Right renal cortex interstitium (tissue), 3 donors: ENCODE measurements at regions not wholly inside any gene's neighbourhood (a gene's known extent, or its start where the extent isn't known, plus 50 kb on each side); places are given as distances from the start of the nearest gene placed in this dataset.
"Not testable (repeated sequence)": the region's sequence is repeated elsewhere in the genome, so short reads cannot be mapped to it uniquely, and the experiment has no call there.

Experiments used
- DNase-seq, 3 donors: peaks; one replicate each; pipeline ENCODE4 v3.0.0-alpha.2; 2013; ENCODE audit warnings: low read depth in 3 of 3, low spot score in 2 of 3

DNA sequence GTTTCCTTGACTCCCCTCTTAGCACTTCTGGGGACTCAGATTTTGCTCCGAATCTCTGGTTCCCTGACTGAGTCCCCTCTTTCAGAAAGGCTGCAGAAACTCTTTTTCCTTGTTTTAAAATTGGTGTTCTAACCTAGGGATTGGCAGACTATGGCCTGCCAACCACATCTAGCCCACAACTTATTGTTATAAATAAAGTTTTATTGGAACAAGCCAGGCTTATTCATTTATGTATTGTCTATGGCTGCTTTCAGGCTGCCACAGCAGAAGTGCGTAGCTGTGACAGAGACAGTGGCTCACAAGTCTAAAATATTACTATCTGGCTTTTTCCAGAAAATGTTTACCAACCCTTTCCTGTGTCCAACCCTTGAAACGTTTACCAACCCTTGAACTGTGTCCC, 81.7 kb downstream of the IER5 start:
- no peak for DNase-seq

DNA sequence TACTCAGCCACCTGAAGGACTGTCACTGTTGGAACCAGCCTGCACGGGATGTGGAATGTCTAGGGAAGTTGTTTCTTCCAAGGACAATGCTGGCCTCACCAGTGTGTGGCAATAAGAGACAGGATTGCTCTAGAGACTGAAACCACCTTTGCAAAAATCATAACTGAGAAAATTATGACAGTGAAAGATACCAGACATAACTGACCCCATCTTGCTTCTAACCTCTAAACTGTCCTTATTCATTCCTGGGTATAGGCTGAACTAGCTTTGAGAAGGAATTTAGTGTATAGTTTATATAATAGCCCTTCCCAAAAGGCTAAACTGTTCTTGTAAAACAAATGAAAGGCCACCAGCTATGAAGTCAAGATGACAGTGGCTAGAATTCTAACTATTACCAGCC, 83.6 kb downstream of the IER5 start:
- DNase-seq = no peak

DNA sequence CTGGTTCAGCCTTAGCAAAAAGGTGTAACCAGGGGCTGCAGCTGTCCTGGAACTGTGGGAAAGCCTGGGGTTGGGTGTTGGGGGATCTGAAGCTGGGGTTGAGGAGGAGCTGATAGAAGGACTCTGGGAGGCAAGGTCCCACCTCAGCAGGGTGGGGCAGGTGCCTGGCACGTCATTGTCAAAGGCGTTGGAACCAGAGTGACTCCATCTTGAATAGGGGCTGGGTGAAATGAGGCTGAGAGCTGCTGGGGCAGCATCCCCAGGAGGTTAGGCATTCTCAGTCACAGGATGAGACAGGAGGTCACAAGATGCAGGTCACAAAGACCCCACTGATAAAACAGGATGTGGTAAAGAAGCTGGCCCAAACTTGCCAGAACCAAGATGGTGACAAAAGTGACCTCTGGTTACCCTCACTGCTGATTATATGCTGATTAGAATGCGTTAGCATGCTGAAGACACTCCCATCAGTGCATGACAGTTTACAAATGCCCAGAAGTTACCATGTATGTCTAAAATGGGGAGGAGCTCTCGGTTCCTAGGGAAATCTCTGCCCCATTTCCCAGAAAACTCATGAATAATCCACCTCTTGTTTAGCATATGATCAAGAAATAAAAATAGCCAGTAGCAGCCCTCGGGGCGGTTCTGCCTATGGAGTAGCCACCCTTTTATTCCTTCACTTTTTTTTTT, 85.4 kb downstream of the IER5 start:
- DNase-seq = no peak

DNA sequence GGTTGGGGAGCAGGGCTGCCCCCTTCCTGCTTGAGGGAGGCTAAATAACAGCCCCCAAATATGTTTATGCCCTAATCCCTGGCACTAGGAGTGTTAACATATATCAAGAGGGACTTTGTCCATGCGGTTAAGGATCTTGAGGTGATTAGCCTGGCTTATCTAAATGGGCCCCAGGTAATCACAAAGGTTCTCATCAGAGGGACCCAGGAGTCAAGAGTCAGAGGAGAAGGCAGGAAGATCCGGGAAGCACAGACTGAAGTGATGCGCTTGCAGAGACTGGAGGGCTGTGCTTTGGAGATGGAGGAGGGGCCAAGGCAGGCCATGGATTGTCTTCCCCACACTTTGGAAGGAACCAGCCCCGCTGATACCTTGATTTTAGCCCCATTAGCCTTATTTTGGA, 86.4 kb downstream of the IER5 start:
- DNase-seq = no peak

DNA sequence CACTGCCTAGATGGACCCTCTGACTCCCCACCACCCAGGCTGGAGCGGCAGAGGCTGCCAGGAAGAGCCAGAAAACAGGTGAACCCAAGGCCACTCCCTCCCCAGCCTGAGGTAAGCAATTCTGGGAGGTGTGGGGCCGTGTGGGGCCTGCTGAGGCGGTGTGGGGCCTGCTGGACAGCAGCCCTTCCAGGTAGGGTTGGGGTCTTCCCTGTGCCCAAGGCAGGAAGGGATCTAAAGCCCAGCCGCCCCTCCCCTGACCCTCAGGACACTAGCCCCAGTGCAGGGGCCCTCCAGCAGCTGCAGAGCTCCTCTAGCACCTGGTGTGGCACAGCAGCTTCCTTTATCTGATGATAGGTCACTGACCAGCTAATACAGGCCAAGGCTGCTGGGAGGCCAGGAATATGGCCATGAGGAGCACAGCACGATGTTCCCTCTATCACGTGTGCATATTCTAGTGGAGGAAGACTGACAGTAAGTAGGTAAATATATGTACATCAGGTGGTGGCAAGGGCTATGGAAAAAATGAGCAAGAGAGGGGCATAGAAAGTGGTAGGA, 86.9 kb downstream of the IER5 start:
- no peak for DNase-seq

DNA sequence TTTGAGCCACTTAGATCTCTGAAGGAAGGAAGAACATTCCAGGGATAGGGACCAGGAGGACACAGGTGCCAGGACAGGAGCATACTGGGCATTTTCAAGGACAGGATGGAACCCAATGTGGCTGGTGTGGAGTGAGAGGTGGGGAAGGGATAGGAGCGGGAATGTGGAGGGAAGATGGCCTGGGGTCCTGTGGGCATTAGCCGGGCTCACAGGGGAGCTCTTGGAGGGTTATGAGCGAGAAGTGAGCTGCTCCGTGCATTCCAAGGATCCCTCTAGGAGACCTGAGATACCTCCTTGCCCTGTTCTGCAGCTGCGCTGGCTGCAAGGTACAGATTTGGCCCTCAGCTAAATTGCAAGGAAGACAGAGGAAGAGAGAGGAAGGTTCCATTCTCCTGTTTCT, 87.5 kb downstream of the IER5 start:
- DNase-seq = no peak

DNA sequence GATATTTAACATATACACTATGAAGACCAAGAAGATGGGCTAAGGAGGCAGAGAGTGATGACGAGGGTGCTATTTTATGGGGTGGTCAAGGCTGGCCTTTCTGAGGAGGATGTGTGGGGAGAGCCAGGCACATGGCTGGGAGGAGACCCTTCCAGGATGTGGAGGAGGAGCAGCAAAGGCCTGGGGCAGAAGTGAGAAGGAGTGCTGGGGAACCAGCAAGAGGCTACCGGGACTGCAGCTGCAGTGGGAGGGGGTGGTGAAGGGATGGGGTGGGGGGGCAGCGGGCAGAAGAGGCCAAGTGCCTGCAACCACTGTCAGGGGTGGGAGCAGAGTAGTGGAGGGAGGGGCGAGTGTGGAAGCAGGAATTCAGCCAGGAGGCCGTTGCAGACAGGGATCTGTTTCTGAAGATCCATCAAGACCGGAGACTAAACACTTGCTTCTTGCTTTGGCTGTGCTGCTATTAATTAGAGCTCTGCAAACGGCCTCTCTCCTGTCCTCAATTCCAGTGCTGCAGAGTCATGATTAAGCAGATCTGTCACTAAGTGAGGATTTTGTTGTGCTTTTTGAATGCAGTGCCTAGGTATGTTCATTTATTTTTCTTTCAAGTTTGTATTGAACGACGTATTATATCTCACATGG, 89.9 kb downstream of the IER5 start:
- no peak for DNase-seq

DNA sequence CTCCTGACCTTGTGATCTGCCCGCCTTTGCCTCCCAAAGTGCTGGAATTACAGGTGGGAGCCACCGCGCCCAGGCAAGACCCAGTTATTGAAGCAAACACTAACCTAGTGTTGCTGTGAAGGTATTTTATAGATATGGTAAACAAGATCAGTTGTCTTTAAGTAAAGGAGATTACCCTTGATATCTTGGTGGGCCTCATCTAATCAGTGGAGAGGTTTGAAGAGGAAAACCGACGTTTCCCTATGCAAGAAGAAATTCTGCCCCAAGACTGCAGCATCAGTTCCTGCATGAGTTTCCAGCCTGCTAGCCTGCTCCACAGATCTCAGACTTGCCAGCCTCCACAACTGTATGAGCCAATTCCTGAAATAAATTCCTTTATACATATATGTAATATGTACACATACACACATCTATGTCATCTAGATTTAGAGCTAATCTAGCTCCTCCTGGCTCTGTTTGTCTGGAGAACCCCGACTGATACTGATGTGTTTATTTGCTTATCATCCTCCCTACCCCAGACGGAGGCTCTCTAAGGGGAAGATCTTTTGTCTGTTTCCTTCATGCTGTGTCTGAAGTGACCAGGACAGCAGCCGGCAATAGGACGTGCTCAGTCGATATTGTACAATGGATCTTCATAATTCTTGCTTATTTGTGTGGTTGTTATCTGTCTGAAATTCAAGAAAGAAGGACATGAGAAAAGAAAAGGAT, 90.9 kb downstream of the IER5 start:
- peak in 1 of 3 donors; percentile 4 for DNase-seq

DNA sequence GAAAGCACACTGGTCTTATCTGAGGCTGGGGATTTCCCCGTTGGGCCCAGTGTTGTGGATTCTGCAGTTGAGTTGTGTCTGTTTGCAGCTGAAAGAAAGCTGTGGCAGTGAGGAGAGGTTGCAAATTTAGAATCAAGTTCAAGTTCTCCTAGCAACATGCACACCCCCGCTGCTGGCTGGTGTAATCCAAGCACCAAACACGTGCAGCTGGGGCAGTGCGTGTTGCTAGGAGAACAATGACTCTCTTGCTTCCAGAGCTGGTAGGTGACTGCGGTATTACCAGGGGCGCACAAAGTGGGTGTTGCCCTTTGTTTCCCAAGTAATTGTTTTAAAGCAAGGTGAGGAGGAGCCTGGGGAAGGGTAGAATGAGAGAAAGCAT, 91.5 kb downstream of the IER5 start:
- peak; percentile 53 to 65 (median 54) for DNase-seq

DNA sequence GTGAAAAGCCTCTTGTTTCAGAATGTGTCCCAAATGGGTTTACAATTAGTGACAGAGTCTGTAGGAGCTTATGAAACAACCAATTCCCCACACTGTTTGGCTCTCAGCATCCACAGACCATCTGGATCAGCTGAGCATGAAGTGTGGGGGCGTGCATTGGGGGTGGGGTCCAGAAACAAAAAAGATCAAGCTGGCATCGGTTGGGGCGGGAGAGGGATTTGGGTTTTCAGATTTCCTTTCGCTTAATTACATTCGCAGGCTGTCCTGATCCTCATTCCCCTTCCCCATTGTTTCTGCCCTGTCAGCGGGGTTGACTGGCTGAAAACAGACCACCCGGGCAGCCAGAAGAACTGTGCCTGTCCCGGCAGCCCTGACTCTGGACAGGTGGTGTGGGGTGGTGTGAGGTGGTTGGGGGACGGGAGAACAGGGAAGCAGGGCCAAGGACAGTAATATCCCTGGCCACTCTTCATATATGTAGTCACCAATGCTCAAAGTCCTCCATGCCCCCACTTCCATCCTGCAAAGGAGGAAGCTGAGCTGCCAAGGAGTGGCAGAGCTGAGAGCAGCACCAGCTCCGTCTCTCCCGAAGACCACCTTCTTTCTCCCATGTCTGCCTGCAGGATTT, 92.0 kb downstream of the IER5 start:
- DNase-seq = no peak

DNA sequence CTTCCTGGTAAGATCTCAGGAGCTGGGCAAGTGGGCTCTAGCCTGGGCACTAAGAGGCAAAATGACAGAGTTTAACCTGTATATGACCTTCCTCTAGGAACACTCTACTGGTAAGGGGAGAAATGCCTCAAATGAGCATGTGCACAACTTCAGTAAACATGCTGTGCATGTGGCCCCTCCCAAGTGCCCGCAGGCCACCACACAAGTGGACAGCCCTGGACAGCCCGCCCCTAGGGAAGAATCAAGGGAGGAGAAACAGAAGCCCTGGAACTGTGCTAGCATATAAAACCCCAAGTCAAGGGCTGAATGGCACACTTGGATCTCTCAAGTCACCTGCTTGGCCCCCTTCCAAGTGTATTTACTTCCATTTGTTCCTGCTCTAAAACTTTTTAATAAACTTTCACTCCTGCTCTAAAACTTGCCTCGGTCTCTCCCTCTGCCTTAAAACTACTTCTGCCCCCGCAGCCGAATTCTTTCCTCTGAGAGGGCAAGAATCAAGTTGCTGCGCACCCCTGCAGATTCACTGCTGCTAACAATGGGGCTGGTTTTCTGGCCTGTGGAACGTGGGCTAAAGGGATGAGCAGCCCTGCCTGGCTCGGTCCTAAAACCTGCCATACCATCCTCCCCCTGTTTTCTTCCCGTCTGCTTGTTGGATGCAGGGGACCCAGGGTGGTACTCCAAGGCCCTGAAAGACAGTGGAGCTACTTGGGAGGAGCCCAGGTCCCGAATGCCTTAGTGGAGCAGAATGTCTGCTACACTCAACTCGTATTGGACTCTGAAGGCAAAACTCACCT, 93.5 kb downstream of the IER5 start:
- DNase-seq = no peak

DNA sequence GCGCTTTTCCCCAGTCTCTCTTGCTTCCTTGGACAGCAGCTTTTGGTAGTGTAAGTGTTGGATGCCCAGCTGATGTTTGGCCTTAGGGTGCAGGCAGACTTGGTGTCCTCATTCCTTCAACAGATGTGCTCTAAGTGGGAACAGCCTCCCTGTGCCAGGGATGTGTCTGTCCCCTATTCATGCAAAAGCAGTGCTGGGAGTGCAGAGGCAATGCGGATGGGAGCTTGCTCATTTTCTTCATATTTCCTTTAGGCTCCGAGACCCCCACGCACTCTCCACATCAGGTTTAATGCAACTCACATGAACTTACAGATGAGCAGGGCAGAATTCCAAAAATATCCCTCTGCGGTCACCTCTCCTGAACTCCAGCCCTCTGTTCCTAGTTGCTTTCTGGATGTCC, 96.1 kb downstream of the IER5 start:
- no peak for DNase-seq

DNA sequence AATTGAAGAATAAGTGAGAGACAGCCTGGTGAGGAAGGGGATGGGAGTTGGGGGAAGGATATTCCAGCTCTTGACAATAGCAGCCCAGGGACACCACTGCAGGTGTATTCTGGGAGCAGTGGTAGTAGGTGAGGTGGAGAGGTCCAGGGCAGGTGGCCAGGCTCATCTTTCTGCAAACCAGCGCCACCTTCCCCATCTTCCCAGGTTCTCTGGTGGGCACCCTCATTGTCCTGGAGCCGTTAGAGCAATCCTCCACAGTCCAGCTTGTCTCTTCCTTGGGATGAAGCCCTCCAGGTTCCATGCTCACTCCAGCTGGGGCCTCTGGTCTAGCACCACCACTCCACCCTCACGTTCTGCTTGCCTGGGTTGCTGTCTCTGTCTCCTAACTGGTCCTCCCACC, 97.0 kb downstream of the IER5 start:
- no peak for DNase-seq

DNA sequence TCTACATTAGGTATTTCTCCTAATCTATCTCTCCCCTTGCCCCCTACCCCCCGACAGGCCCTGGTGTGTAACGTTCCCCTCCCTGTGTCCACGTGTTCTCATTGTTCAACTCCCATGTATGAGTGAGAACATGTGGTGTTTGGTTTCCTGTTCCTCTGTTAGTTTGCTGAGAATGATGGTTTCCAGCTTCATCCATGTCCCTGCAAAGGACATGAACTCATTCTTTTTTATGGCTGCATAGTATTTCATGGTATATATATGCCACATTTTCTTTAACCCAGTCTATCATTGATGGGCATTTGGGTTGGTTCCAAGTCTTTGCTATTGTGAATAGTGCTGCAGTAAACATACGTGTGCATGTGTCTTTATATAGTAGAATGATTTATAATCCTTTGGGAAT, 97.6 kb downstream of the IER5 start:
- not testable (repeated sequence) for DNase-seq

DNA sequence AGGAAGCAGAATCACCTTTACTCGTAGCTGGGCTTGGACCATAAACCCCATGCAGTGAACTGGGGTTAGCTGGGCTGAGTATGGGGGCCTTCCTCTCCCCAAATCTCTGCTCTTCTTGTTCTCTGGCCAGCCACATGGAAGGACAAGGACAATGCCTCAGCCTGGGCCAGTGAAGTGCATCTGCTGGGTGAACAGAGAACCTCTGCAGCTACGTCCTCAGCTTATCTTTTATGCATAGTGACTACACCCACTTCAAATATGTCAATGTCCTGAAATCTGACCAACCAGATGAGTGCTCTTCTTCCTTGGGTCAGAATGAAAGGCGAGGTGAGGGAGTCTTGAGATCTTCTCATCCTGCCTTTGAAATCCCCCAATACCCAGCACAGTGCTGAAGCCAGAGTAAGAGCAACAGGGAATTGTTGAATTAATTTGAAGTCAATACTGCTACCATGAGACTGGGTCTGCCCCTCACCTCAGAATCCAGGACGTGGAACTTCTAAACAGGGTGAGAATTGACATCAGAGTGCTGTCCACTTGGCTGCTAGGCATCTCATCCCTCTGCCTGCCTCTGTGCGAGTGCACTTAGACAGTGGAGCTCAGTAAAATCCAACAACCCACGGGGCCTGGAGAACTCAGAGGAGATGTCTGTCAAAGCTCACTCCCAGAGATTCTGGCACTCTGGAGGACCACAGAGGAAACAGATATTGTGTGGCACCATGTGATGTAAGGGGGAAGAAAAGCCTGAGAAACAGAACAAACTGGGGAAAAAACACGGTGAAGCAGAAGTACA, 99.0 kb downstream of the IER5 start:
- DNase-seq = no peak

DNA sequence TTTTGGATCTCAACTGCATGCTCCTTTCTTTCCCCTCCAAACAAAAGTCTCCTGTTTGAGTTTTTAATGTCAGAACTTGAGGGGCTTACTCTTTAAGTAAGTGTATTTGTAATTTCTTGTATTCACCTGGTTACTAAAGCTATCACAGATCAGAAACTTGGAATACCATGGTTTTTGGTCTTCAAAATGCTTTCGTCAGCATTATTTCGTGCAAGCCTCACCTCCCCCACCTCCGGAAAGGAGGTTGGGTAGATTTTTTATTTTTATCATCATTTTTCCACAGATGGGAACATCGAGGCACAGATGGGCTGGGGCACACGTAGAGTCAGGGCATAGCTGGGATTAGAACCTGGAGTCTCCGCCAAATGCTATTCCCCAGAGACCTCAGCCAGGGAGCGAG, 100.7 kb downstream of the IER5 start:
- no peak for DNase-seq

DNA sequence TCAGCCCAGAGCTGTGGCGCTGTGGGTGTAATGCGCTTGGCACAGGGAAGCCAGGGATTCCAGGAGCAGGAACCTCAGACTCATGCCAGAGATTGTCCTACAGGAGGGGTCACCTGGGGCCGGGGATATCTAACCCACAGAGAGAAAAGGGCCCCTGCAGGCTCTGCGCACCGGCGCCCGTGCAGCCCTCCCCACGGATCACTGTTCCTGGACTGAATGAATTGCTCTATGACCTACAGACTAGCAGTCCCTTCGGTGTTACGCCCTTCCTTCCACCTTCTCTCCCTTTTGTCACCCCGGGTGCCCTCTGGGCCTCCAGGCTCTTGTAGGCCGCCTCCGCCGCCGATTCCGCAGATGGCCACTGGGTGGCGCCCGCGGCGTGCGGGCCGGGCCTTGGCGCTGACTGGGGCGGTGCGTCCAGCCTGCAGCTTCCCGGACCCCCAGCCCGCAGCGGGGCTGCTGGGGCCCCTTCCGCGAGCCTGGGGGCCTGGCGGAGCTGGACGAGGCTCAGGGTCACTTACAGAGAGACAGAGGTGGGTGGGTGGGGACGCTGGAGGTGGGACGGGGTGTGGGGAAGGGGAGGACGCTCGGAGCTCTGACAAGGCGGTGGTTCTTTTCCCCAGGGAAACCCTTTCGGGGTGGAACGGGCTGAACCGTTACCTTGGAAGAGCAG, 101.3 kb downstream of the IER5 start:
- peak in 1 of 3 donors; percentile 34 for DNase-seq

DNA sequence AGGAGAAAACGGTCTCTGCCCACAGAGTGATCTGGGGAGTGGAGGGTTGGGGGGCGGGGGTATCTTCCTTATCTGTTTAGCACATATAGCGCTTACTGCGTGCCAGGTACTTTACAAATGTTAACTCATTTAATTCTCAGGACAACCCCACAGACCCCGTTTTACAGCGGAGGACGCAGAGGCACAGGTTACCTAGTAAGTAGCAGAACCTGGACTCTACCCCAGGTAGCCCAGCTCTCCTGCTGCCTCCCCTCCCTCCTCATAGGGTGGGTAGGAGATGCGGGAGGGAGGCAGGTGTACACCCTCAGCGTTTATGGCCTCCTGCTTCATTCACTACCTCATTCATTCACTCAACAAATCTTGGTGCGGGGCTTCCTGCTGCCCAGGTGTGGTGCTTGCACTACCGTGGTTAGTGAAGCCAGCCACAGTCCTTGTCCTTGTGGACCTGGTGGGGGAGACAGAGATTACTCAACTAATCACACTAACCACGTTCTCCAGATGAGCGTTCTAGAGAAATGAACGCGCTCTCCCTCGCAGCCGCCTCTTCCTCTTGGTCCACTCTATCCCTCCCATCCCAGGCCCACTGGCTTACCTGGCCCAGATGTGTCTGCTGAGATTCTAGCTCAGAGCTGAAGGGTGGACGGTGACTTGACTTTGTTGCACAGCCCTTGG, 102.0 kb downstream of the IER5 start:
- no peak for DNase-seq
